K562 (cell line): ENCODE measurements at regions not wholly inside any gene's neighbourhood (a gene's known extent, or its start where the extent isn't known, plus 50 kb on each side); places are given as distances from the start of the nearest gene placed in this dataset.

Source experiments
- ATAC-seq: fragments of 200-7000 bp; cut with Tn5 transposase; 3 replicates; pipeline ENCODE4 v1.9.1; 2020; ENCODE audit warnings: moderate library complexity
- BruUV-seq: library from RNA; stranded (reverse); fragments of 400-500 nt; replicated peaks from 2 replicates; lab custom pipeline; 2021; lab: Mats Ljungman, UMichigan
- CTCF ChIA-PET: fragments of 300-600 bp; formaldehyde crosslinking; extraction: SDS; loops from one replicate; lab custom pipeline; 2021; ENCODE audit warnings: low intra/inter-chr PET ratio; lab: Yijun Ruan, JAX
- POLR2A ChIA-PET: fragments of 300-600, 350-650 bp; sonication (Branson Sonifier 250); formaldehyde crosslinking; extraction: SDS; loops from one replicate; lab custom pipeline; 2021; ENCODE audit warnings: antibody characterized with exemption, inconsistent platforms; lab: Yijun Ruan, JAX
- DNase-seq, 4 experiments: peaks; one replicate each; pipeline versions ENCODE4 v3.0.0 to v3.0.0-alpha.2; 2011 to 2018; ENCODE audit warnings: low spot score in 3 of 4, mixed read lengths in 3 of 4; ENCODE audit errors: extremely low read depth in 1 of 4
- FAIRE-seq: peaks from 2 replicates; lab custom pipeline; 2011; peaks lifted over from hg19 to GRCh38; lab: Jason Lieb, UNC
- H2AFZ ChIP-seq: 2 replicates; pipeline ENCODE4 v1.6.0; 2011; ENCODE audit warnings: low read depth, low read length, control low read depth, inconsistent platforms
- H3K27ac ChIP-seq: fragments of 200-600 bp; 3 replicates; pipeline ENCODE4 v1.8.0; 2011; ENCODE audit warnings: low read depth, mild to moderate bottlenecking, control low read depth, inconsistent platforms, low read length, moderate library complexity, mixed read lengths; ENCODE audit errors: extremely low read depth
- H3K27me3 ChIP-seq, 2 experiments: fragments of 300-600 bp in 1 of 2; 2 replicates in 1 of 2; 3 replicates in 1 of 2; pipeline versions ENCODE4 v1.6.0 to v1.8.0; 2011; ENCODE audit warnings: inconsistent platforms in 2 of 2, low read length in 2 of 2, mild to moderate bottlenecking in 1 of 2, mixed read lengths in 1 of 2, moderate library complexity in 1 of 2; ENCODE audit not compliant: control insufficient read depth in 2 of 2, insufficient read depth in 2 of 2
- H3K36me3 ChIP-seq: fragments of 300-600 bp; 3 replicates; pipeline ENCODE4 v1.8.0; 2011; ENCODE audit warnings: mild to moderate bottlenecking, low read length, inconsistent platforms; ENCODE audit not compliant: control insufficient read depth, insufficient read depth
- H3K4me1 ChIP-seq, 2 experiments: fragments of 200-600 bp in 1 of 2; replicated peaks in 1 of 2; 2 replicates in 1 of 2; 3 replicates in 1 of 2; pipeline versions ENCODE4 v1.5.1 to v1.8.0; 2011; ENCODE audit warnings: inconsistent platforms in 2 of 2, low read length in 2 of 2, mild to moderate bottlenecking in 1 of 2, mixed read lengths in 1 of 2, moderate library complexity in 1 of 2; ENCODE audit not compliant: control insufficient read depth in 2 of 2, insufficient read depth in 2 of 2
- H3K4me2 ChIP-seq: 2 replicates; pipeline ENCODE4 v1.6.1; 2011; ENCODE audit warnings: low read length, control low read depth, inconsistent platforms, mixed read lengths; ENCODE audit not compliant: insufficient read depth
- H3K4me3 ChIP-seq: fragments of 200-600 bp; sonication (generic), shearing (Covaris generic); 2 replicates; pipeline ENCODE4 v1.5.1; 2016; ENCODE audit warnings: control low read depth, inconsistent platforms
- H3K79me2 ChIP-seq: fragments of 200-600 bp; 3 replicates; pipeline ENCODE4 v1.8.0; 2011; ENCODE audit warnings: low read length, inconsistent platforms; ENCODE audit not compliant: control insufficient read depth, insufficient read depth
- H3K9ac ChIP-seq, 2 experiments: 2 replicates each; pipeline versions ENCODE4 v1.6.0 to v1.6.1; 2011; ENCODE audit warnings: low read depth in 2 of 2, low read length in 2 of 2, control low read depth in 1 of 2, inconsistent platforms in 1 of 2, mild to moderate bottlenecking in 1 of 2, mixed read lengths in 1 of 2; ENCODE audit not compliant: insufficient read depth in 1 of 2
- H3K9me1 ChIP-seq: one replicate; pipeline ENCODE4 v1.6.0; 2011; ENCODE audit warnings: inconsistent platforms, mild to moderate bottlenecking, low read length, moderate library complexity; ENCODE audit not compliant: control insufficient read depth, insufficient read depth
- H3K9me3 ChIP-seq: replicated peaks from 2 replicates; pipeline ENCODE4 v1.5.1; 2011; ENCODE audit warnings: low read depth, low read length, inconsistent platforms; ENCODE audit not compliant: control insufficient read depth, insufficient read depth
- H4K20me1 ChIP-seq: replicated peaks from 2 replicates; pipeline ENCODE4 v1.6.1; 2011; ENCODE audit warnings: low read length, inconsistent platforms, mixed read lengths; ENCODE audit not compliant: control insufficient read depth, insufficient read depth
- FOXP1 ChIP-seq: sonication (generic); formaldehyde crosslinking; IDR thresholded peaks from 2 replicates; pipeline ENCODE4 v1.8.0; 2022; ENCODE audit warnings: mild to moderate bottlenecking, missing genetic modification reagents
- HSF4 ChIP-seq: fragments of 250-450 bp; sonication (Bioruptor Pico); IDR thresholded peaks from 2 replicates; pipeline ENCODE4 v2.1.2; 2022; ENCODE audit warnings: mild to moderate bottlenecking, moderate library complexity, borderline replicate concordance
- NFIC ChIP-seq: fragments of 450-650 bp; IDR thresholded peaks from 2 replicates; pipeline ENCODE4 v1.6.1; 2017; ENCODE audit warnings: mild to moderate bottlenecking, inconsistent platforms
- NRF1 ChIP-seq, 2 experiments: fragments of 450-650 bp; IDR thresholded peaks in 1 of 2; conservative IDR thresholded peaks in 1 of 2; 2 replicates each; pipeline ENCODE4 v1.6.1; 2014; ENCODE audit warnings: mild to moderate bottlenecking in 2 of 2
- NUFIP1 ChIP-seq: fragments of 450-650 bp; IDR thresholded peaks from 2 replicates; pipeline ENCODE4 v1.6.1; 2018; ENCODE audit not compliant: partially characterized antibody
- TAF1 ChIP-seq: IDR thresholded peaks from 2 replicates; pipeline ENCODE4 v1.6.1; 2011; ENCODE audit warnings: mild to moderate bottlenecking, low read length, moderate library complexity; ENCODE audit not compliant: insufficient read depth, control insufficient read depth, severe bottlenecking; ENCODE audit errors: extremely low read depth
- ZFPM2 ChIP-seq: fragments of 250-450 bp; sonication (Bioruptor Pico); IDR thresholded peaks from 2 replicates; pipeline ENCODE4 v1.5.1; 2022; ENCODE audit warnings: mild to moderate bottlenecking
- WGBS: fragments of 100-300 bp; shearing (Covaris generic); methylation state at CpG from one replicate; pipeline ENCODE4 v1.1.6; 2016; ENCODE audit warnings: low coverage, mixed read lengths; ENCODE audit not compliant: insufficient coverage; ENCODE audit errors: missing lambda C conversion rate; 5-methylcytosine and 5-hydroxymethylcytosine counted together
- in situ Hi-C: fragments of 300-500 bp; cut with MboI; formaldehyde crosslinking; loops from 4 replicates; pipeline ENCODE4 v1.15.0; 2018; ENCODE audit warnings: inconsistent platforms, mixed read lengths
- intact Hi-C: fragments of 100-400 bp; cut with micrococcal nuclease; formaldehyde crosslinking; loops from 2 replicates; pipeline ENCODE4 v1.14.2; 2022
- TF ChIP-seq, protein P1 (sequence below): fragments of 450-650 bp; IDR thresholded peaks from 2 replicates; pipeline ENCODE4 v1.6.1; 2016; ENCODE audit warnings: low read depth
- TF ChIP-seq, protein P2 (sequence below): sonication (generic); formaldehyde crosslinking; IDR thresholded peaks from 2 replicates; pipeline ENCODE4 v1.8.0; 2022; ENCODE audit warnings: mild to moderate bottlenecking, missing genetic modification reagents
- TF ChIP-seq, protein P3 (sequence below): fragments of 450-650 bp; formaldehyde crosslinking; conservative IDR thresholded peaks from 2 replicates; pipeline ENCODE4 v1.4.0; 2022; ENCODE audit warnings: mild to moderate bottlenecking, missing genetic modification characterization

DNA sequence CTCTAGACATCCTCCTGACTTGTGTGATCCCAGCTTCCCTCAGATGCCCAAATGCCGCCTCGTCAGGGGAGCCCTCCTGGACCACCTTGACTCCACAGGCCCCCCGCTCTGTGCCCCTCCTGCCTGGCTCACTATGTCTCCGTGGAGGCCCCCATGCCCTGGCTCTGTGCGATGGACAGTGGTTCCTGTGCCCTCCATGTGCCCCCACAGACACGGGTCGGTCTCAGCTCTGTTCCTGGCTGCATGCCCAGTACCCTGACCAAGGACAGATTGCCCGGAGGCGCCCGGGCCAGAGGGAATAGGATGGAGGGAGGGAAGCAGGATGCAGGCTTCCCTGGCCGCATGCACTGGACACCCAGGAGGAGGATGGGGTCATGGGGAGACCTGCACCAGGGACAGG lies 1274.6 kb downstream of the BRD1 start:
- TF ChIP-seq FOXP1 (CRISPR knock-in tag) (no peak), NRF1 (conservative IDR thresholded peaks at IDR 0.05 in 1 of 2, IDR thresholded peaks at IDR 0.05 in 1 of 2) (no peak), TAF1 (no peak), HSF4 (CRISPR knock-in tag) (no peak), ZFPM2 (CRISPR knock-in tag) (no peak), NUFIP1 (no peak), NFIC (no peak)
- TF ChIP-seq, protein P1, sequence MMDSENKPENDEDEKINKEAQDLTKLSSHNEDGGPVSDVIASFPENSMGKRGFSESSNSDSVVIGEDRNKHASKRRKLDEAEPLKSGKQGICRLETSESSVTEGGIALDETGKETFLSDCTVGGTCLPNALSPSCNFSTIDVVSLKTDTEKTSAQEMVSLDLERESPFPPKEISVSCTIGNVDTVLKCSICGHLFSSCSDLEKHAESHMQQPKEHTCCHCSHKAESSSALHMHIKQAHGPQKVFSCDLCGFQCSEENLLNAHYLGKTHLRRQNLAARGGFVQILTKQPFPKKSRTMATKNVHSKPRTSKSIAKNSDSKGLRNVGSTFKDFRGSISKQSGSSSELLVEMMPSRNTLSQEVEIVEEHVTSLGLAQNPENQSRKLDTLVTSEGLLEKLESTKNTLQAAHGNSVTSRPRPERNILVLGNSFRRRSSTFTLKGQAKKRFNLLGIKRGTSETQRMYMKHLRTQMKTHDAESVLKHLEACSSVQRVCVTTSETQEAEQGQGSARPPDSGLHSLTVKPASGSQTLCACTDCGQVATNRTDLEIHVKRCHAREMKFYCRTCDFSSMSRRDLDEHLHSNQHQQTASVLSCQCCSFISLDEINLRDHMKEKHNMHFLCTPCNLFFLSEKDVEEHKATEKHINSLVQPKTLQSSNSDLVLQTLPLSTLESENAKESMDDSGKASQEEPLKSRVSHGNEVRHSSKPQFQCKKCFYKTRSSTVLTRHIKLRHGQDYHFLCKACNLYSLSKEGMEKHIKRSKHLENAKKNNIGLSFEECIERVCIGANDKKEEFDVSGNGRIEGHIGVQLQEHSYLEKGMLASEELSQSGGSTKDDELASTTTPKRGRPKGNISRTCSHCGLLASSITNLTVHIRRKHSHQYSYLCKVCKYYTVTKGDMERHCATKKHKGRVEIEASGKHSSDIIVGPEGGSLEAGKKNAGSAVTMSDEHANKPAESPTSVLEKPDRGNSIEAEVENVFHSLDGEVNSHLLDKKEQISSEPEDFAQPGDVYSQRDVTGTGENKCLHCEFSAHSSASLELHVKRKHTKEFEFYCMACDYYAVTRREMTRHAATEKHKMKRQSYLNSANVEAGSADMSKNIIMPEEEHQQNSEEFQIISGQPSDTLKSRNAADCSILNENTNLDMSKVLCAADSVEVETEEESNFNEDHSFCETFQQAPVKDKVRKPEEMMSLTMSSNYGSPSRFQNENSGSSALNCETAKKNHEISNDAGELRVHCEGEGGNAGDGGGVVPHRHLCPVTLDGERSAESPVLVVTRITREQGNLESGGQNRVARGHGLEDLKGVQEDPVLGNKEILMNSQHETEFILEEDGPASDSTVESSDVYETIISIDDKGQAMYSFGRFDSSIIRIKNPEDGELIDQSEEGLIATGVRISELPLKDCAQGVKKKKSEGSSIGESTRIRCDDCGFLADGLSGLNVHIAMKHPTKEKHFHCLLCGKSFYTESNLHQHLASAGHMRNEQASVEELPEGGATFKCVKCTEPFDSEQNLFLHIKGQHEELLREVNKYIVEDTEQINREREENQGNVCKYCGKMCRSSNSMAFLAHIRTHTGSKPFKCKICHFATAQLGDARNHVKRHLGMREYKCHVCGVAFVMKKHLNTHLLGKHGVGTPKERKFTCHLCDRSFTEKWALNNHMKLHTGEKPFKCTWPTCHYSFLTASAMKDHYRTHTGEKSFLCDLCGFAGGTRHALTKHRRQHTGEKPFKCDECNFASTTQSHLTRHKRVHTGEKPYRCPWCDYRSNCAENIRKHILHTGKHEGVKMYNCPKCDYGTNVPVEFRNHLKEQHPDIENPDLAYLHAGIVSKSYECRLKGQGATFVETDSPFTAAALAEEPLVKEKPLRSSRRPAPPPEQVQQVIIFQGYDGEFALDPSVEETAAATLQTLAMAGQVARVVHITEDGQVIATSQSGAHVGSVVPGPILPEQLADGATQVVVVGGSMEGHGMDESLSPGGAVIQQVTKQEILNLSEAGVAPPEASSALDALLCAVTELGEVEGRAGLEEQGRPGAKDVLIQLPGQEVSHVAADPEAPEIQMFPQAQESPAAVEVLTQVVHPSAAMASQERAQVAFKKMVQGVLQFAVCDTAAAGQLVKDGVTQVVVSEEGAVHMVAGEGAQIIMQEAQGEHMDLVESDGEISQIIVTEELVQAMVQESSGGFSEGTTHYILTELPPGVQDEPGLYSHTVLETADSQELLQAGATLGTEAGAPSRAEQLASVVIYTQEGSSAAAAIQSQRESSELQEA, result no peak
- TF ChIP-seq, protein P2, sequence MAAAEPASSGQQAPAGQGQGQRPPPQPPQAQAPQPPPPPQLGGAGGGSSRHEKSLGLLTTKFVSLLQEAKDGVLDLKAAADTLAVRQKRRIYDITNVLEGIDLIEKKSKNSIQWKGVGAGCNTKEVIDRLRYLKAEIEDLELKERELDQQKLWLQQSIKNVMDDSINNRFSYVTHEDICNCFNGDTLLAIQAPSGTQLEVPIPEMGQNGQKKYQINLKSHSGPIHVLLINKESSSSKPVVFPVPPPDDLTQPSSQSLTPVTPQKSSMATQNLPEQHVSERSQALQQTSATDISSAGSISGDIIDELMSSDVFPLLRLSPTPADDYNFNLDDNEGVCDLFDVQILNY, result no peak
- TF ChIP-seq, protein P3, sequence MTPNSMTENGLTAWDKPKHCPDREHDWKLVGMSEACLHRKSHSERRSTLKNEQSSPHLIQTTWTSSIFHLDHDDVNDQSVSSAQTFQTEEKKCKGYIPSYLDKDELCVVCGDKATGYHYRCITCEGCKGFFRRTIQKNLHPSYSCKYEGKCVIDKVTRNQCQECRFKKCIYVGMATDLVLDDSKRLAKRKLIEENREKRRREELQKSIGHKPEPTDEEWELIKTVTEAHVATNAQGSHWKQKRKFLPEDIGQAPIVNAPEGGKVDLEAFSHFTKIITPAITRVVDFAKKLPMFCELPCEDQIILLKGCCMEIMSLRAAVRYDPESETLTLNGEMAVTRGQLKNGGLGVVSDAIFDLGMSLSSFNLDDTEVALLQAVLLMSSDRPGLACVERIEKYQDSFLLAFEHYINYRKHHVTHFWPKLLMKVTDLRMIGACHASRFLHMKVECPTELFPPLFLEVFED, result no peak
- POLR2A ChIA-PET, result no interaction called here
- DNase-seq (no peak), ATAC-seq (no peak), FAIRE-seq (no peak)
- CTCF ChIA-PET, result no interaction called here
- Histone ChIP-seq H3K27ac (no peak overlapping the region), H3K27me3 (no peaks in the 10 kb centered on the region; a peak in 1 of 5 replicates), H3K4me1 (no peaks in the 10 kb centered on the region), H3K9ac (no peak overlapping the region), H3K4me3 (no peak overlapping the region), H3K36me3 (no peaks in the 10 kb centered on the region), H3K4me2 (no peak overlapping the region), H4K20me1 (no peaks in the 10 kb centered on the region), H3K9me3 (no peaks in the 10 kb centered on the region), H3K9me1 (no peaks in the 10 kb centered on the region), H2AFZ (no peak overlapping the region), H3K79me2 (no peaks in the 10 kb centered on the region)
- no TSS peak for BruUV-seq
- 8% methylated on average over 4 of the region's 11 CpGs for WGBS
- in situ Hi-C loops (no loop called here), intact Hi-C loops (no loop called here)
